ENCODE measurements at regions not wholly inside any gene's neighbourhood (a gene's known extent, or its start where the extent isn't known, plus 50 kb on each side); places are given as distances from the start of the nearest gene placed in this dataset.

DNA sequence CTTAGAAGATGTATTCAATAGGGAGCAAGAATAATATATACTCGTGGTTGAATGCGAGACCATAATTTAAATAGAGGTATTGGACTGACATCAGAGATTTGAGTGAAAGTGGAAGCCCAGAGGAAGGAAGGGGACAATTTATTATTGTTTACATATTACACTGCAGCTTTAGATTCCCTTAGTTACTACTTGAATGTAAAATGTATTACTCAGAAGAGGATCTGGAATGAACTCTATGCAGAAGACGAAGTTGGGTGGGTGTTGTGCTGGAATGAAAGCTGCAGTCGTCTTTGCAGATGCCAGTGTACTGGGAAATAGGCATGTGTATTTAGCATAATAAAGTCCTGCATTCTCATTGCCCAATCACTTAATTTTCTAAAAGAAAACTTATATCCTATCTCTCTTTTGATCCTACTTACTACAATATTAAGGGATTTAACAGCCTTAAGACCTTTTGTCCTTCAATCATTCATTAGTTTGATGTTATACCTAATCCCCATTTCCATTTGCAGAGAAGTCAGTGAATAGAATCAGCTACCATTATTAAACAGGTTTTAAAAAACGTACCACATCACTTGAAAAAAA, 570.7 kb upstream of the WWC1 start:
- TF ChIP-seq, protein P1, sequence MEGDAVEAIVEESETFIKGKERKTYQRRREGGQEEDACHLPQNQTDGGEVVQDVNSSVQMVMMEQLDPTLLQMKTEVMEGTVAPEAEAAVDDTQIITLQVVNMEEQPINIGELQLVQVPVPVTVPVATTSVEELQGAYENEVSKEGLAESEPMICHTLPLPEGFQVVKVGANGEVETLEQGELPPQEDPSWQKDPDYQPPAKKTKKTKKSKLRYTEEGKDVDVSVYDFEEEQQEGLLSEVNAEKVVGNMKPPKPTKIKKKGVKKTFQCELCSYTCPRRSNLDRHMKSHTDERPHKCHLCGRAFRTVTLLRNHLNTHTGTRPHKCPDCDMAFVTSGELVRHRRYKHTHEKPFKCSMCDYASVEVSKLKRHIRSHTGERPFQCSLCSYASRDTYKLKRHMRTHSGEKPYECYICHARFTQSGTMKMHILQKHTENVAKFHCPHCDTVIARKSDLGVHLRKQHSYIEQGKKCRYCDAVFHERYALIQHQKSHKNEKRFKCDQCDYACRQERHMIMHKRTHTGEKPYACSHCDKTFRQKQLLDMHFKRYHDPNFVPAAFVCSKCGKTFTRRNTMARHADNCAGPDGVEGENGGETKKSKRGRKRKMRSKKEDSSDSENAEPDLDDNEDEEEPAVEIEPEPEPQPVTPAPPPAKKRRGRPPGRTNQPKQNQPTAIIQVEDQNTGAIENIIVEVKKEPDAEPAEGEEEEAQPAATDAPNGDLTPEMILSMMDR (IDR thresholded peaks at IDR 0.05; ENCODE audit: low read length) = no peak
- no peak for TF ChIP-seq EZH2 (IDR thresholded peaks at IDR 0.05; ENCODE audit: borderline replicate concordance, low read length)
